ENCODE measurements at regions not wholly inside any gene's neighbourhood (a gene's known extent, or its start where the extent isn't known, plus 50 kb on each side); places are given as distances from the start of the nearest gene placed in this dataset.
"Not testable (repeated sequence)": the region's sequence is repeated elsewhere in the genome, so short reads cannot be mapped to it uniquely, and the experiment has no call there.

DNA sequence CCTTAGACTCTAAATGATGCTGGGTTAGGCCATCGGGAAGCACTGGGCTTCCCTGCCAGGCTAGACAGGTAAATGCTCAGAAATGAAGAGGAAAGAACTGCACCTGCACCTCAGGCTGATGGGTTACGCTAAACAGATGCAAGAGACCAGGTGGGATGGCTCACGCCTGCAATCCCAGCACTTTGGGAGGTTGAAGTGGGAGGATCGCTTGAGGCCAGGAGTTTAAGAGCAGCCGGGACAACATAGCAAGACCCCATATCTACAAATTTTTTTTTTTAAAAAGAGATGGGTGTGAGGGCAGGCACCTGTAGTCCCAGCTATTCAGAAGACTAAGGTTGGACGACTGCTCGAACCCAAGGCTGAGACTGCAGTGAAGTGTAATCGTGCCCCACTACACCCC, 634.7 kb downstream of the UQCRFS1 start:
- Histone ChIP-seq H4K8ac (ENCODE audit: low read depth, low read length) (no peak overlapping the region), H3K27me3 (ENCODE audit: insufficient read depth, low read length, poor library complexity) (no peaks in the 10 kb centered on the region), H3K36me3 (ENCODE audit: control insufficient read depth, insufficient read depth, low read length) (no peaks in the 10 kb centered on the region), H3K27ac (ENCODE audit: low read depth, low read length) (no peak overlapping the region), H3K79me1 (ENCODE audit: low read length) (no peaks in the 10 kb centered on the region), H3K56ac (ENCODE audit: low read length) (no peak overlapping the region), H2BK5ac (ENCODE audit: low read length) (no peak overlapping the region), H4K5ac (ENCODE audit: low read length) (no peak overlapping the region), H3K9ac (ENCODE audit: low read length) (no peak overlapping the region), H3K4me1 (ENCODE audit: control insufficient read depth, low read depth, low read length) (peaks cover 7% of the 10 kb centered on the region), H3K23ac (ENCODE audit: low read length) (no peak overlapping the region), H3K4ac (ENCODE audit: low read depth, low read length) (no peak overlapping the region), H3K4me3 (ENCODE audit: low read length) (no peak overlapping the region), H2BK15ac (replicated peaks; ENCODE audit: low read depth) (no peak overlapping the region), H2AK5ac (ENCODE audit: low read length) (no peak overlapping the region), H3K18ac (ENCODE audit: low read length) (no peak overlapping the region), H2BK120ac (ENCODE audit: low read depth, low read length) (no peak overlapping the region), H3K79me2 (ENCODE audit: control insufficient read depth, insufficient read depth, low read length) (no peaks in the 10 kb centered on the region), H3K4me2 (ENCODE audit: low read length) (no peak overlapping the region)
- DNase-seq, result no peak
- no CpG with 5 or more reads among the region's 8 CpGs for whole genome bisulfite sequencing (ENCODE audit: extremely low coverage, insufficient coverage, low lambda C conversion rate)

DNA sequence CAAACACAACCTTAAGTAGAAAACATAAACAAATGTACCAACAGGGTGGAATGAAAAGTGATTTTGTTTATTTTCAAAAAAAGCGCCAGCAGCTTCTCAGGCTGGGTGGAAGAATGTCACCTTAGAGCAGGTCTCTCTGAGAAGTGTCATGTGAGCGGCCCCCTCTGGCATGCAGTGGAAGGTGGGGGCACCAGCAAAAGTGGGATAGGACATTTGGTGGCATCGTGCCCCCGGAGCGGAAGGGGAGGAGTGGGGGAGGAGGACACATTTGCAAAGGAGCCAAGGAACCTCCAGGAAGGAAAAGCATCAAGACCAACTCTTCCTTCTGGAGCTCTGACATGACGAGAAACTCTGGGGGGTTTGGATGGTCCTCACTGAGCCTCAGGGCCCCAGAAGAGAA, 635.3 kb downstream of the UQCRFS1 start:
- H3K4me1 ChIP-seq (ENCODE audit: control insufficient read depth, low read depth, low read length), result peaks cover 7% of the 10 kb centered on the region
- no peak overlapping the region for H2BK15ac ChIP-seq (replicated peaks; ENCODE audit: low read depth)
- no peak overlapping the region for H3K27ac ChIP-seq (ENCODE audit: low read depth, low read length)
- no peak overlapping the region for H2BK5ac ChIP-seq (ENCODE audit: low read length)
- no peak overlapping the region for H4K8ac ChIP-seq (ENCODE audit: low read depth, low read length)
- DNase-seq, result no peak
- H4K5ac ChIP-seq (ENCODE audit: low read length), result no peak overlapping the region
- H3K36me3 ChIP-seq (ENCODE audit: control insufficient read depth, insufficient read depth, low read length), result no peaks in the 10 kb centered on the region
- no peak overlapping the region for H3K9ac ChIP-seq (ENCODE audit: low read length)
- no peaks in the 10 kb centered on the region for H3K79me2 ChIP-seq (ENCODE audit: control insufficient read depth, insufficient read depth, low read length)
- H3K79me1 ChIP-seq (ENCODE audit: low read length), result no peaks in the 10 kb centered on the region
- H3K4ac ChIP-seq (ENCODE audit: low read depth, low read length), result no peak overlapping the region
- no peaks in the 10 kb centered on the region for H3K27me3 ChIP-seq (ENCODE audit: insufficient read depth, low read length, poor library complexity)
- no peak overlapping the region for H2AK5ac ChIP-seq (ENCODE audit: low read length)
- H3K18ac ChIP-seq (ENCODE audit: low read length), result no peak overlapping the region
- no peak overlapping the region for H3K4me3 ChIP-seq (ENCODE audit: low read length)
- no CpG with 5 or more reads among the region's 6 CpGs for WGBS (ENCODE audit: extremely low coverage, insufficient coverage, low lambda C conversion rate)
- H3K56ac ChIP-seq (ENCODE audit: low read length), result no peak overlapping the region
- H2BK120ac ChIP-seq (ENCODE audit: low read depth, low read length), result no peak overlapping the region
- H3K4me2 ChIP-seq (ENCODE audit: low read length), result no peak overlapping the region
- no peak overlapping the region for H3K23ac ChIP-seq (ENCODE audit: low read length)

DNA sequence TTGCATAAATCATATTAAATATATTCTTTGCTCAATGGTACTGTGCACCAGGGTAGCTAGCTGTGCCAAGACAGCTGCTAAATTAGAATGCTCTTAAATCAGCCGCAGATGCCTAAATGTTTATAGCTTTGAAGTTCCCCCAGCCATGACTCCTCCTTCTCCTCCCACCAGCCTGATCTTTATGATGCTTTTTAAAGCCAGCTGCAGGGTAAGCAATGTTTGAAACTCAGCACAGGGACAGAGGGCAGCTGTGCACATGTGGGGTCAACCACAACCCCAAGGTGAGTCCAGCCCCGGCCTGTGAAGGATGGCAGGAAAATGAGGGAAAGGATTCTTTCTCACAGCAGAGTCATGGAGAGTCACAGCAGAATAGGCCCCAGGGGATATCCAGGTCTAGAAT, 635.7 kb downstream of the UQCRFS1 start:
- Histone ChIP-seq H2BK5ac (ENCODE audit: low read length) (no peak overlapping the region), H3K4me3 (ENCODE audit: low read length) (no peak overlapping the region), H3K4me2 (ENCODE audit: low read length) (no peak overlapping the region), H3K79me1 (ENCODE audit: low read length) (no peaks in the 10 kb centered on the region), H2BK120ac (ENCODE audit: low read depth, low read length) (no peak overlapping the region), H3K4me1 (ENCODE audit: control insufficient read depth, low read depth, low read length) (peaks cover 7% of the 10 kb centered on the region), H3K56ac (ENCODE audit: low read length) (no peak overlapping the region), H3K27ac (ENCODE audit: low read depth, low read length) (no peak overlapping the region), H4K5ac (ENCODE audit: low read length) (no peak overlapping the region), H2BK15ac (replicated peaks; ENCODE audit: low read depth) (no peak overlapping the region), H3K4ac (ENCODE audit: low read depth, low read length) (no peak overlapping the region), H3K27me3 (ENCODE audit: insufficient read depth, low read length, poor library complexity) (no peaks in the 10 kb centered on the region), H3K23ac (ENCODE audit: low read length) (no peak overlapping the region), H3K9ac (ENCODE audit: low read length) (no peak overlapping the region), H4K8ac (ENCODE audit: low read depth, low read length) (no peak overlapping the region), H3K18ac (ENCODE audit: low read length) (no peak overlapping the region), H2AK5ac (ENCODE audit: low read length) (no peak overlapping the region), H3K79me2 (ENCODE audit: control insufficient read depth, insufficient read depth, low read length) (no peaks in the 10 kb centered on the region), H3K36me3 (ENCODE audit: control insufficient read depth, insufficient read depth, low read length) (no peaks in the 10 kb centered on the region)
- DNase-seq, result no peak
- WGBS (ENCODE audit: extremely low coverage, insufficient coverage, low lambda C conversion rate), result no CpG with 5 or more reads among the region's 2 CpGs

DNA sequence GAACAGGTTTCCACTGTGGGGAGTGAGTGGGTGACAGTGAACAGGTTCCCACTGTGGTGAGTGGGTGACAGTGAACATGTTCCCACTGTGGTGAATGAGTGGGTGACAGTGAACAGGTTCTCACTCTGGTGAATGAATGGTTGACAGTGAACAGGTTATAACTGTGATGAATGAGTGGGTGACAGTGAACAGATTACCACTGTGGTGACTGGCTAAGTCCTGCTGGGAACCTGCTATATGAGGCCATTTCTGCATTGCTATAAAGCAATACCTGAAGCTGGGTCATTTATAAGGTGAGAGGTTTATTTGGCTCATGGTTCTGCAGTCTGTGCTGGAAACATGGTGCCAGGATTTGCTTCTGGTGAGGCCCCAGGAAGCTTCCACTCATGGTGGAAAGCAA, 637.1 kb downstream of the UQCRFS1 start:
- H3K27me3 ChIP-seq (ENCODE audit: insufficient read depth, low read length, poor library complexity), result no peaks in the 10 kb centered on the region
- no peak overlapping the region for H3K27ac ChIP-seq (ENCODE audit: low read depth, low read length)
- H3K79me2 ChIP-seq (ENCODE audit: control insufficient read depth, insufficient read depth, low read length), result no peaks in the 10 kb centered on the region
- H3K9ac ChIP-seq (ENCODE audit: low read length), result no peak overlapping the region
- no peak for DNase-seq
- no peak overlapping the region for H4K8ac ChIP-seq (ENCODE audit: low read depth, low read length)
- H3K4me2 ChIP-seq (ENCODE audit: low read length), result no peak overlapping the region
- H2BK5ac ChIP-seq (ENCODE audit: low read length), result no peak overlapping the region
- H3K4ac ChIP-seq (ENCODE audit: low read depth, low read length), result no peak overlapping the region
- H3K56ac ChIP-seq (ENCODE audit: low read length), result no peak overlapping the region
- H2BK120ac ChIP-seq (ENCODE audit: low read depth, low read length), result no peak overlapping the region
- no peak overlapping the region for H2AK5ac ChIP-seq (ENCODE audit: low read length)
- no peak overlapping the region for H3K18ac ChIP-seq (ENCODE audit: low read length)
- H3K23ac ChIP-seq (ENCODE audit: low read length), result no peak overlapping the region
- no peaks in the 10 kb centered on the region for H3K36me3 ChIP-seq (ENCODE audit: control insufficient read depth, insufficient read depth, low read length)
- no peak overlapping the region for H3K4me3 ChIP-seq (ENCODE audit: low read length)
- H4K5ac ChIP-seq (ENCODE audit: low read length), result no peak overlapping the region
- no peak overlapping the region for H2BK15ac ChIP-seq (replicated peaks; ENCODE audit: low read depth)
- peaks cover 2% of the 10 kb centered on the region for H3K4me1 ChIP-seq (ENCODE audit: control insufficient read depth, low read depth, low read length)
- H3K79me1 ChIP-seq (ENCODE audit: low read length), result no peaks in the 10 kb centered on the region

DNA sequence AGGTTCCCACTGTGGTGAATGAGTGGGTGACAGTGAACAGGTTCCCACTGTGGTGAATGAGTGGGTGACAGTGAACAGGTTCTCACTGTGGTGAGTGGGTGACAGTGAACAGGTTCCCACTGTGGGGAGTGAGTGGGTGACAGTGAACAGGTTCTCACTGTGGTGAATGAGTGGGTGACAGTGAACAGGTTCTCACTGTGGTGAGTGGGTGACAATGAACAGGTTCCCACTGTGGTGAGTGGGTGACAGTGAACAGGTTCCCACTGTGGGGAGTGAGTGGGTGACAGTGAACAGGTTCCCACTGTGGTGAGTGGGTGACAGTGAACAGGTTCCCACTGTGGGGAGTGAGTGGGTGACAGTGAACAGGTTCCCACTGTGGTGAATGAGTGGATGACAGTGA, 637.6 kb downstream of the UQCRFS1 start:
- not testable (repeated sequence) for H3K27ac ChIP-seq (ENCODE audit: low read depth, low read length); H3K36me3 ChIP-seq (ENCODE audit: control insufficient read depth, insufficient read depth, low read length); DNase-seq; H3K79me1 ChIP-seq (ENCODE audit: low read length); H3K23ac ChIP-seq (ENCODE audit: low read length); H2BK15ac ChIP-seq (replicated peaks; ENCODE audit: low read depth); H3K18ac ChIP-seq (ENCODE audit: low read length); H4K5ac ChIP-seq (ENCODE audit: low read length); H3K4me3 ChIP-seq (ENCODE audit: low read length); H3K4me1 ChIP-seq (ENCODE audit: control insufficient read depth, low read depth, low read length); H2BK5ac ChIP-seq (ENCODE audit: low read length); H3K4me2 ChIP-seq (ENCODE audit: low read length); H4K8ac ChIP-seq (ENCODE audit: low read depth, low read length); H3K9ac ChIP-seq (ENCODE audit: low read length); H3K4ac ChIP-seq (ENCODE audit: low read depth, low read length); H3K79me2 ChIP-seq (ENCODE audit: control insufficient read depth, insufficient read depth, low read length); H2BK120ac ChIP-seq (ENCODE audit: low read depth, low read length); H3K56ac ChIP-seq (ENCODE audit: low read length); H3K27me3 ChIP-seq (ENCODE audit: insufficient read depth, low read length, poor library complexity); H2AK5ac ChIP-seq (ENCODE audit: low read length)

DNA sequence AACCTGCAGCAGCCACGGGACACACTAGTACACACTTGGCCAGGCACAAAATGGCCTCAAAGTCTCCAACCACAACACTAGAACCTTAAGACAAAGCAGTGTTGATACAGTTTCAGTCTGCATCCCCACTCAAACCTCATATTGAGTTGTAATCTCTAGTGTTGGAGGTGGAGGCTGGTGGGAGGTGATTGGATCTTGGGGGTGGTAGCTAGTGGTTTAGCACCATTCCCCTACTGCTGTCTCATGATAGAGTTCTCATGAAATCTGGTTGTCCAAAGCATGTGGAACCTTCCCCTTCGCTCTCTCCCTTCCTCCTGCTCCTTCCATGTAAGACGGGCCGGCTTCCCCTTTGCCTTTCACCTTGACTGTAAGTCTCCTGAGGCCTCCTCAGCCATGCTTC, 638.7 kb downstream of the UQCRFS1 start:
- no peak for DNase-seq
- no peaks in the 10 kb centered on the region for H3K4me1 ChIP-seq (ENCODE audit: control insufficient read depth, low read depth, low read length)
- no peak overlapping the region for H4K5ac ChIP-seq (ENCODE audit: low read length)
- no peak overlapping the region for H2BK120ac ChIP-seq (ENCODE audit: low read depth, low read length)
- no peaks in the 10 kb centered on the region for H3K79me1 ChIP-seq (ENCODE audit: low read length)
- H3K56ac ChIP-seq (ENCODE audit: low read length), result no peak overlapping the region
- H3K4ac ChIP-seq (ENCODE audit: low read depth, low read length), result no peak overlapping the region
- H3K18ac ChIP-seq (ENCODE audit: low read length), result no peak overlapping the region
- no peak overlapping the region for H3K23ac ChIP-seq (ENCODE audit: low read length)
- H3K4me2 ChIP-seq (ENCODE audit: low read length), result no peak overlapping the region
- H4K8ac ChIP-seq (ENCODE audit: low read depth, low read length), result no peak overlapping the region
- no peak overlapping the region for H2AK5ac ChIP-seq (ENCODE audit: low read length)
- no peak overlapping the region for H2BK5ac ChIP-seq (ENCODE audit: low read length)
- no peak overlapping the region for H3K27ac ChIP-seq (ENCODE audit: low read depth, low read length)
- no peak overlapping the region for H3K9ac ChIP-seq (ENCODE audit: low read length)
- H3K4me3 ChIP-seq (ENCODE audit: low read length), result no peak overlapping the region
- no CpG with 5 or more reads among the region's 4 CpGs for WGBS (ENCODE audit: extremely low coverage, insufficient coverage, low lambda C conversion rate)
- no peaks in the 10 kb centered on the region for H3K36me3 ChIP-seq (ENCODE audit: control insufficient read depth, insufficient read depth, low read length)
- no peaks in the 10 kb centered on the region for H3K27me3 ChIP-seq (ENCODE audit: insufficient read depth, low read length, poor library complexity)
- H3K79me2 ChIP-seq (ENCODE audit: control insufficient read depth, insufficient read depth, low read length), result no peaks in the 10 kb centered on the region
- no peak overlapping the region for H2BK15ac ChIP-seq (replicated peaks; ENCODE audit: low read depth)

All from mesendoderm (in vitro differentiated cells).